ENCODE measurements at regions not wholly inside any gene's neighbourhood (a gene's known extent, or its start where the extent isn't known, plus 50 kb on each side); places are given as distances from the start of the nearest gene placed in this dataset.

DNA sequence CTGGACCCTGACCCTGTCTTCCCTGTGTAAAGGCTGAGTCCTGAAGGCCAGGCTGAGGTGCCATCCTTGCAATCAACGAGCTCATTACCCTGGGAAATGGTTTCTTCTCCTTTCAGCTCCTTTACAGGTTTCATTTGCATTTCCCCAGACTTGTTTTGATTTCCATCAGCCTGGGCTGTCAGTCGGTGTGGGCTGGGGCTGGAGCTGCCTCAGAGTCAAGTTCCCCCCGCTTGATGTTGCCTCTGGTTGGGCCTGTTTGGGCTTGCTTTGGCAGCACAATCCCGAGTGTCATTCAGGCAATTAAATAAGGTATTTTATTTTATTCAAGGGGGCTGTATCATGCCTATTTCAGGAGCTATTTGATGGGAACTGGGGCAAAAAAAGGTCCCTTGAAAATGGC, 424.9 kb downstream of the INSC start:
- Histone ChIP-seq H3K4me3 (ENCODE audit: low read depth in 2 of 2, low read length in 2 of 2) (no peak overlapping the region), H3K27ac (ENCODE audit: low read length) (no peak overlapping the region), H3K36me3 (ENCODE audit: control insufficient read depth, insufficient read depth, low read length) (no peaks in the 10 kb centered on the region), H3K9me3 (ENCODE audit: control insufficient read depth, insufficient read depth, low read depth, low read length) (no peaks in the 10 kb centered on the region), H3K27me3 (ENCODE audit: control insufficient read depth, insufficient read depth, low read length) (no peaks in the 10 kb centered on the region), H3K4me1 (ENCODE audit: control insufficient read depth, insufficient read depth, low read length) (no peaks in the 10 kb centered on the region)
- TF ChIP-seq POLR2AphosphoS5 (IDR thresholded peaks at IDR 0.05; ENCODE audit: low read depth, low read length) (no peak), TCF7L2 (IDR thresholded peaks at IDR 0.05; ENCODE audit: low read depth, low read length) (no peak), CTCF (IDR thresholded peaks at IDR 0.05) (no peak), SIN3A (IDR thresholded peaks at IDR 0.05; ENCODE audit: borderline replicate concordance, insufficient read depth, low read depth, low read length) (no peak)
- TF ChIP-seq, protein P1, sequence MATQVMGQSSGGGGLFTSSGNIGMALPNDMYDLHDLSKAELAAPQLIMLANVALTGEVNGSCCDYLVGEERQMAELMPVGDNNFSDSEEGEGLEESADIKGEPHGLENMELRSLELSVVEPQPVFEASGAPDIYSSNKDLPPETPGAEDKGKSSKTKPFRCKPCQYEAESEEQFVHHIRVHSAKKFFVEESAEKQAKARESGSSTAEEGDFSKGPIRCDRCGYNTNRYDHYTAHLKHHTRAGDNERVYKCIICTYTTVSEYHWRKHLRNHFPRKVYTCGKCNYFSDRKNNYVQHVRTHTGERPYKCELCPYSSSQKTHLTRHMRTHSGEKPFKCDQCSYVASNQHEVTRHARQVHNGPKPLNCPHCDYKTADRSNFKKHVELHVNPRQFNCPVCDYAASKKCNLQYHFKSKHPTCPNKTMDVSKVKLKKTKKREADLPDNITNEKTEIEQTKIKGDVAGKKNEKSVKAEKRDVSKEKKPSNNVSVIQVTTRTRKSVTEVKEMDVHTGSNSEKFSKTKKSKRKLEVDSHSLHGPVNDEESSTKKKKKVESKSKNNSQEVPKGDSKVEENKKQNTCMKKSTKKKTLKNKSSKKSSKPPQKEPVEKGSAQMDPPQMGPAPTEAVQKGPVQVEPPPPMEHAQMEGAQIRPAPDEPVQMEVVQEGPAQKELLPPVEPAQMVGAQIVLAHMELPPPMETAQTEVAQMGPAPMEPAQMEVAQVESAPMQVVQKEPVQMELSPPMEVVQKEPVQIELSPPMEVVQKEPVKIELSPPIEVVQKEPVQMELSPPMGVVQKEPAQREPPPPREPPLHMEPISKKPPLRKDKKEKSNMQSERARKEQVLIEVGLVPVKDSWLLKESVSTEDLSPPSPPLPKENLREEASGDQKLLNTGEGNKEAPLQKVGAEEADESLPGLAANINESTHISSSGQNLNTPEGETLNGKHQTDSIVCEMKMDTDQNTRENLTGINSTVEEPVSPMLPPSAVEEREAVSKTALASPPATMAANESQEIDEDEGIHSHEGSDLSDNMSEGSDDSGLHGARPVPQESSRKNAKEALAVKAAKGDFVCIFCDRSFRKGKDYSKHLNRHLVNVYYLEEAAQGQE (IDR thresholded peaks at IDR 0.05; ENCODE audit: insufficient read depth in 1 of 2, low read depth in 2 of 2, low read length in 1 of 2), result no peak
- intact Hi-C loops (cut with micrococcal nuclease; ENCODE audit: unreplicated experiment) (no loop called here), in situ Hi-C loops (cut with HindIII; ENCODE audit: low pct_unique_long_range_greater_than_20kb, low sequenced_read_pairs) (no loop called here)
- ATAC-seq (no peak), DNase-seq (ENCODE audit: low read depth, low spot score) (no peak)
- no TSS peak for BruUV-seq (replicated peaks)
- POLR2A ChIA-PET, result no interaction called here
- CTCF ChIA-PET, result no interaction called here

DNA sequence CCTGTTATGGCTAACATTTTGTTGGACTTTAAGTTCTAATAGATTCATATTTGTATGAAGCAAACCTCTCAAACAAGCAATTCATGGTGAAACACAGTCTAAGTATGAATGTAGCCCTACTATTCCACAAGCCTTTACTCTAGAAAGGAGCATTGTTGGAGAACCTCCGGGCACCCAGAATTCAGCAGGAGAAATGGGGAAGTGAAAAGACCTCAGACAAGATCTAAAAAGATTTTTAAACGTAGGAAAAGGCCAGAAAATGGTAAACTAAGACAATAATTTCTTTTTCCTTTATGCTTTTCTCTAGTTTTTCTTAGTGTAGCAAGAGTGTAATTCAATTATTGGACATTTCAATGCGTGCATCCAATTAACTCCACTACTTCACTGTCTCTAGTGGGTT, 426.4 kb downstream of the INSC start:
- POLR2A ChIA-PET, result no interaction called here

More for the DNA sequence above, 426.4 kb downstream of the INSC start:
- in situ Hi-C loops (cut with HindIII; ENCODE audit: low pct_unique_long_range_greater_than_20kb, low sequenced_read_pairs), result no loop called here
- no peak for TF ChIP-seq SIN3A (IDR thresholded peaks at IDR 0.05; ENCODE audit: borderline replicate concordance, insufficient read depth, low read depth, low read length)
- TF ChIP-seq TCF7L2 (IDR thresholded peaks at IDR 0.05; ENCODE audit: low read depth, low read length), result no peak
- no peak for TF ChIP-seq CTCF (IDR thresholded peaks at IDR 0.05)
- TF ChIP-seq POLR2AphosphoS5 (IDR thresholded peaks at IDR 0.05; ENCODE audit: low read depth, low read length), result no peak
- intact Hi-C loops (cut with micrococcal nuclease; ENCODE audit: unreplicated experiment), result no loop called here
- H3K9me3 ChIP-seq (ENCODE audit: control insufficient read depth, insufficient read depth, low read depth, low read length), result no peaks in the 10 kb centered on the region
- CTCF ChIA-PET, result no interaction called here
- BruUV-seq (replicated peaks), result no TSS peak
- no peak for ATAC-seq
- H3K36me3 ChIP-seq (ENCODE audit: control insufficient read depth, insufficient read depth, low read length), result no peaks in the 10 kb centered on the region
- no peaks in the 10 kb centered on the region for H3K4me1 ChIP-seq (ENCODE audit: control insufficient read depth, insufficient read depth, low read length)
- no peak overlapping the region for H3K4me3 ChIP-seq (ENCODE audit: low read depth in 2 of 2, low read length in 2 of 2)
- no peaks in the 10 kb centered on the region for H3K27me3 ChIP-seq (ENCODE audit: control insufficient read depth, insufficient read depth, low read length)
- no peak overlapping the region for H3K27ac ChIP-seq (ENCODE audit: low read length)
- DNase-seq (ENCODE audit: low read depth, low spot score), result no peak

Data from Panc1 (cell line).